GM19023 (cell line): ENCODE measurements at regions not wholly inside any gene's neighbourhood (a gene's known extent, or its start where the extent isn't known, plus 50 kb on each side); places are given as distances from the start of the nearest gene placed in this dataset.
"Not testable (repeated sequence)": the region's sequence is repeated elsewhere in the genome, so short reads cannot be mapped to it uniquely, and the experiment has no call there.

ENCODE experiments used
- ATAC-seq: cut with Tn5 transposase; IDR thresholded peaks from one replicate; pipeline ENCODE4 v1.9.1; 2021; ENCODE audit warnings: mild to moderate bottlenecking, moderate library complexity; ENCODE audit not compliant: unreplicated experiment

- ATAC-seq: no peak
Measured at GRCh38 chr1:79177844-79178243, 171.3 kb upstream of the ADGRL4 start.

- ATAC-seq: no peak
Measured at GRCh38 chr1:79161077-79161476, 154.5 kb upstream of the ADGRL4 start.

- ATAC-seq: no peak
Measured at GRCh38 chr1:79155991-79156390, 149.5 kb upstream of the ADGRL4 start.

- ATAC-seq: no peak
Measured at GRCh38 chr1:79151006-79151796, 144.7 kb upstream of the ADGRL4 start.

- no peak for ATAC-seq
Measured at GRCh38 chr1:79150576-79150975, 144.0 kb upstream of the ADGRL4 start.

GRCh38 chr1:79138227-79138626 lies 131.7 kb upstream of the ADGRL4 start:
- not testable (repeated sequence) for ATAC-seq

- no peak for ATAC-seq
Measured at GRCh38 chr1:79133774-79134364, 127.3 kb upstream of the ADGRL4 start.

- no peak for ATAC-seq
Measured at GRCh38 chr1:79131626-79132025, 125.1 kb upstream of the ADGRL4 start.

- no peak for ATAC-seq
Measured at GRCh38 chr1:79129914-79130313, 123.4 kb upstream of the ADGRL4 start.

- no peak for ATAC-seq
Measured at GRCh38 chr1:79128722-79129121, 122.2 kb upstream of the ADGRL4 start.

- no peak for ATAC-seq
Measured at GRCh38 chr1:79124756-79125155, 118.2 kb upstream of the ADGRL4 start.

- no peak for ATAC-seq
Measured at GRCh38 chr1:79122521-79122920, 116.0 kb upstream of the ADGRL4 start.

- no peak for ATAC-seq
Measured at GRCh38 chr1:79117376-79117775, 110.8 kb upstream of the ADGRL4 start.

- ATAC-seq: no peak
Measured at GRCh38 chr1:79113836-79114235, 107.3 kb upstream of the ADGRL4 start.

- no peak for ATAC-seq
Measured at GRCh38 chr1:79110749-79111148, 104.2 kb upstream of the ADGRL4 start.

GRCh38 chr1:79109445-79109844 lies 102.9 kb upstream of the ADGRL4 start:
- no peak for ATAC-seq

GRCh38 chr1:79105500-79105899 lies 99.0 kb upstream of the ADGRL4 start:
- ATAC-seq: no peak

- ATAC-seq: no peak
Measured at GRCh38 chr1:79104617-79105016, 98.1 kb upstream of the ADGRL4 start.

- ATAC-seq: no peak
Measured at GRCh38 chr1:79100385-79100784, 93.9 kb upstream of the ADGRL4 start.

GRCh38 chr1:79090985-79091384 lies 84.5 kb upstream of the ADGRL4 start:
- ATAC-seq: no peak

GRCh38 chr1:79089946-79090345 lies 83.4 kb upstream of the ADGRL4 start:
- ATAC-seq: no peak

GRCh38 chr1:79082233-79082632 lies 75.7 kb upstream of the ADGRL4 start:
- ATAC-seq: no peak

- no peak for ATAC-seq
Measured at GRCh38 chr1:79079770-79080169, 73.2 kb upstream of the ADGRL4 start.
